Activated CD4-positive, alpha-beta T cell treated with anti-CD3 and anti-CD28 coated beads, Interleukin-2, Interleukin-4, amounts not matched to agents 100 ng/mL and 50 ng/mL, durations not matched to agents 16 hours and 8 hours (primary cell): ENCODE measurements at regions not wholly inside any gene's neighbourhood (a gene's known extent, or its start where the extent isn't known, plus 50 kb on each side); places are given as distances from the start of the nearest gene placed in this dataset.

Experiments
- DNase-seq: peaks from one replicate; pipeline ENCODE4 v3.0.0-alpha.2; 2020; ENCODE audit warnings: low spot score

DNA sequence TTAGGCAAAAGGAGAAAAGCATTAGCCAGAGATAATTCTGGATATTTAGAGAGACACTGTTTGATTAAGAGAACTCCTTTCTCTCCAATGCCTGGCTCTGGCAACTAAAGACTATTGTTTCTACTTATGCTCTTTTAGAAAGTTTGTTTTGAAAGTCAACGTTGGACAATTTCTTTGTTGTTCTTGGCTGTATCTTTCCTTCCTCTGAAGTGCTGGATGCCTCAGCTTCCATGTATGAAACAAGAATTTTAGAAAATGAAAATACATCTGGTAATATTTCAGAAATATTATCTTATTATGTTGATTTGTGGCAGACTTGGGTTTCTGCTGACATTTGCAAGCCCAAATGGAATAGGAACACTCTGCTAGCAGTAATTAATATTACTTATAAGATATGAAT, 382.6 kb downstream of the SNAPC1 start:
- no peak for DNase-seq

DNA sequence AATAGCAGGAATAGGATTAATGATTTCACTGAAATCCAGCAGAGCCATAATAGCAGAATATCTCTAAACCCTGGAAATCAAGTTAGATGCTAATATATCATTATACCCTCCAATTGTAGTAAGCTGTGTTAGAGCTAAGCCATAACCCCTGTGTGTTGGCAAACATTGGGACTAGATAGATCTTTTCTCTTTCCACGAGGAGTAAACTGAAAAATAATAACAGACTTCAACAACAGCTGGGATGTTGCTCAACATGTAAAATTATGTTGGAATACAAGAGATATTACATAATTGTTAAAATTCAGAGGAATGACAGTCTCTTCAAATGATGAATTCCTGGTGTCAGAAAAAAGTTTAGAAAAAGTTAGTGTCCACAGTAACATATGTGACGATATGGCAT, 383.8 kb downstream of the SNAPC1 start:
- DNase-seq: no peak

DNA sequence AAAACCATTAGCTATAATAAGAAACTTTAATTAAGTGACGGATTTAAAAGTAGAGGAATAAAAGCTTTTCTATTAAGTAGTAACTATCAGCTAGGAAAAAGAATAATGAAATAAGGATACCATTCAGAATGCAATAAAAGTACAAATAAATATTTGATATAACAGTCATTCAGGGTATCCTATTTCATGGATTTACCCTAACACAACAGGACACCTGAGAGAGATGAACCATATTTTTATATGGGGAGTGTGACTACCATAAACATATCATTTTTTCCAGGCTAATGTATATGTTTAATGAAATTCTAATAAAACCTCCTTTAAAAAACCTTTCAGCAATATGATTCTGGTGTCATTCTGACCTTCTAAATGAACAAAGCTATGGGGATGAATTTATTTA, 393.8 kb downstream of the SNAPC1 start:
- no peak for DNase-seq

DNA sequence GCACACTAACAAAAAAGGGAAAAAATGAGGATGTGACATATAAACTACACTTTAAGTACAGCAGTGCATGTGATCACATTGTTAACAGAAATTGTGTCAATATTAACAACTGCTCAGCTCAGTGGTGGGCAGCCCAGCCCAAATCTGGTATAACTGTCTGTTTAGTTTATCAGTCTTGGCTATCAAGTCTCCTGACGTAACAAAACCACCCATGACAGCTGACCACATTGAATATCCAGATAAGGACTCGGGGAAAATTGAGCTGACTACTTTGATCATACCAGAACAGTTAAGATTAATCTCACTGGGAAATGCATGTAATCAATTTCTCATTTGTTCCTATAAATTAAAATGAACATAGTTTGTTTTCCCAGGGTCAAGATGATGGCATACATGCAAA, 396.6 kb downstream of the SNAPC1 start:
- DNase-seq: no peak

DNA sequence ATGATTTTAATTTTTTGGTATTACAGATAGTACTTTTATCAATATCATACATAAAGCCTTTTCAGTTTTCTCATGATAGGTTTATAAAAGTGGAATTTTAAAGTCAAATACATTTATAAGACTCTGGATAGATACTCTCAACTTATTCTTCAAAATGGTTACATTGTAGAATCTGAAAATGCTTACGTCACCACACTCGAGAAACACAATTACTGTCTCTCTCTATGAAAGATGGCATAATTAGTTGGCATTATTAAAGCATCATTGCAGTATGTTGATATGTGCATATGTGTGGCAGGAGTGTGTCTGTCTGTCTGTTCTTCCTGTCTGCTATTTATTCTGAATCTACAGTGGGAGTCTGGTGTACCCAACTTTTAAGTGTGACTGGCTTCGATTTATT, 397.1 kb downstream of the SNAPC1 start:
- DNase-seq: no peak

DNA sequence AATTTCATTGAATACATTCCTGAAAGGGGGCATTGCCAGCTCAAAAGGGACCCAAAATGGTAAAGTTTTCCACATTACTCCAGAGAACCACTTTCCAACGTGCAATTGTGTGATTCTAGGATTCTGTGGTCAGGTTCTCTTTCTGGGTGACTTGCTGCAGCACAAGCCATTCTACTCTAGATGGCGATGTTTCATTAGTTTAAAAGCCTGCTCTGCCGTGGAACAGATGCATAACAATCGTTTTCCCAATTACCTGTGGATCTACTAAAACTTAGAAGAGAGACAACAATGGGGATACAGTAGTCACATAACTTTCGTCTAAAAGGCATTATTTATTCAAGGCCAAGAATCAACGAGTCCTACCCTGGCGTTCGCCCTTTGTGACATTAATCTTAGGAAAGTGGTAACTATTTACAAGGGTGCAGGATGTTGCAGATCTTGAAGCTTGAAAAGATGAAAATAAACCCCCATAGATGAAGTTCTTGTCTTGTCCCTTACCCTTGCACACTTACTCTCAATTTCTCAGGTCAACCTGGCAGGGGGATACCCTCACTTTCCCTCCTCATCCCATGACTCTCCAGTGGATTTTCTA, 400.9 kb downstream of the SNAPC1 start:
- peak; percentile 22 for DNase-seq

DNA sequence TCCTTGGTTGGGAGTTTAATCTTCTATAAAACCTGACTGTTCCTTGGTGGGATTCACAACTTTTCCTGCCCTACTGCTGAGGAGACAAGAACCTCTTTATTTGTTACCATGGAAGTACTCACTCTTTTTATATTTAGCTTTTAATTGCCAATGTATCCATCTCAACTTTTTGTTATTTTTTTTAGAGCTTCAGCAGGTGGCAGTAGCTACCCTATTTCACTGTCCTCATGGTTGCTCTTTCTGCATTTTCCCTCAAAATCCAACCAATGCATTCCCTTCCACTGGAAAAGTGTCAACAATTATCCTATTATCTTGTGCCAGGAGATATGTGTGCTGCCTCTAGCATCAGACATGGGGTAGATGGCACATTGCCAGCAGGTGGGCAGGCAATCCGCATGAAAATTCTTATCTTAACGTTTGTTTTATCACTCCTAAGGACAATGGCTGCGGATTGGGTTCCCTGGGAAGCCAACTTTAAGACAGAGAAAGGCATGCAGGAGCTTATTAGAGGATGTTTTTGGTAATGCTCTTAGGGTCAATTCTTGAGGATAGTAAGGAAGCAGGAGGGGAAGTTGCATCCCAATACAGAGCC, 406.4 kb downstream of the SNAPC1 start:
- no peak for DNase-seq

DNA sequence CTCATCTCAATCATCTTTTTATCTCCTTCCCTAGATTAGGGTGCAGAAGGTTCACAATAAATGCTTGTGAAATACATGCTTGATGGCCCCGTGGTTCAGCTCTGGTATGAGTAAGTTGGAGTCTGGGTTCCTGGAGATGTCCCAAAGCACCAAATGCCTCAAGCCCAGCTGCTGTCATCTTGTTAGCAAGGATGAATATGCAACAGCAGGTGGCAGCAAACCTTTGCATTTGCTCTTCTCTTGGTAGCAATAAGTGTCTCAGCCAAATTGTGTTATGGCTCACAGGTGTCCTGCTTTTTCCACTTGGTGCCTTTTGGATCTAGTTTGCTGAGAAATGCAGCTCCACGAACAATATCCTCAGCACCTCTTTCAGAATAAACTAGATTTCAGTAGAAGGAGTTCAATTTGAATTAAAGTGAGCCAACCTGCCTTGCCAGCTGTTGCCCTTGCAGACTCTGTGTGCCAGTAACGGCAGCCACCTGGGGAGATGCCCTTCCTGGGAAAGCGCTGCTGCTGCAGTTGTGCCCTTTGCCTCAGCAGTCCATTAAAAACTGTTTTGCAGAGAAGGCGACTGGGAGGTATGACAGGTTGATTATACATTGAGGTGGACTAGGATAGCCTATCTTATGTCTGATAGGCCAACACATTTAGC, 417.3 kb downstream of the SNAPC1 start:
- peak; percentile 26 for DNase-seq

DNA sequence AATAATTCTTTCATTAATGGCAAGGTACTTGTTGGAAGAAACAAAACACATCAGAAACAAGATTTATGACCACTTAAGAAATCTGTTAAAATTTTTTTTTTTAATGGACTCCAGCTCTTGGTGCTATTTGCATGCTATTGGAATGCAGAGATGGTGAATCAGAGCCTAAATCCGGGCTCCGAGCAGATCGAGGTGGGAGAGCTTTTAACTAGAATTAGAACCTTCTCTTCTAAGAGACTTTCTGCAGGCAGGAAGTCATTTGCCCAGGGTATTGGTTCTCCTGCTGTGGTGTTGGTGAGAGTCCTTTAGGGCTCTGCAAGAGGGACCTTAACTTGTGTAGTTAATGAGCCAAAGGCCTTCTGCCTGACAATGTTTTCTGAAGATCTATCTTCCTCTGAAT, 419.4 kb downstream of the SNAPC1 start:
- DNase-seq: no peak

DNA sequence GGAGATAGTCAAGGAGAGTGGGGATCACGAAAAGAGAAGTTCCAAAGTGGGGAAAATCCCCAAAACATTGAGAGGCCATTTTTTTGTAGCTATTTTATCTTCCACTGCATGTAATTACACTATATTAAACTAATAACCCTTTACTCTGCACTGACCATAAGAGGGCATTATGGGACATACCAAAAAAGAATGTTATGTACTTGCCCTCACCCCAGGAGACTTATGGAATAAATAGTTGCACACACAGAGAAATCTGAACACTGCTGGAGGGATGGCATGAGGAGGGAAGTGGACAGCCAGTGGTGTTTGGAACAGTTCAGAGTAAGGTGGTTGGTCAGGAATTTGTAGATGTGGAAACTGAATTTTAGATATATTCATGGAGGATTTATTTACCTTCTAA, 422.9 kb downstream of the SNAPC1 start:
- DNase-seq: no peak

DNA sequence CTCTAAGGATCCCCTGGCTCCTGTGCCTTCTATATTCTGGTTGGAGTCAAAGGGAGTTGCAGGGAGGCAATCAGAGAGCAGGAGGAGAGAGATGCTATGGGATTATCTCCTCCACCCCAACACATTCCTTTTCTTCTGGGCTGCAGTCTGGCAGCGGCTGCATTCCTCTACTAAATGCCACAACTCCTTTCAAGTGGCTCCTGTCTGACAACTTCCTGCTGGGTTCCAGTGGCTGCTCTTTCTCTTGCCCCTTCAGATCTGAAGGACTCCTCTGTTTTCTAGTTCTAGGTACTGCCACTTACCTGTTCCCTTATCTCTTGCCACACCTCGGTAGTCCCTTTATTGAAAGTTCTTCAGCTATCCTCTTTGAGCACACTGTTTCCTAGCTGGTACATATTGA, 425.0 kb downstream of the SNAPC1 start:
- no peak for DNase-seq

DNA sequence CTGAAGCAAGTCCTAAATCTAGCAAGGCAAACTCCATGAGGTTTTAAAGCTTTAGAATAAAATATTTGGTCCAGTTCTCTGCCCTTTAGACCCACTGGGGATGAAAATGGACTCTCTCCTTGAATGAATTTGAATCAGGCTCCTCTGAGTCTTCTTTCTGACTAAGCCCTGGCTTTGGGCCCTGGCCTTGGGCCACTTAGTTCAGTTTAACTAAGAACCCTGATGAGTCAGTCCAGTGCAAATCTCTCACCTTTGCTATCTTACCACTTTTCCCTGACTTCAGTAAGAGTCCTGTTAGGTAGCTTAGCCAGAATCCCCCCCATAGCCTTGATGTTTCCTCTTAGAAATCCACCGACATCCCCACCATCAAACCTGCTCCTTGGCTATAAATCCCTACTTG, 427.5 kb downstream of the SNAPC1 start:
- no peak for DNase-seq

DNA sequence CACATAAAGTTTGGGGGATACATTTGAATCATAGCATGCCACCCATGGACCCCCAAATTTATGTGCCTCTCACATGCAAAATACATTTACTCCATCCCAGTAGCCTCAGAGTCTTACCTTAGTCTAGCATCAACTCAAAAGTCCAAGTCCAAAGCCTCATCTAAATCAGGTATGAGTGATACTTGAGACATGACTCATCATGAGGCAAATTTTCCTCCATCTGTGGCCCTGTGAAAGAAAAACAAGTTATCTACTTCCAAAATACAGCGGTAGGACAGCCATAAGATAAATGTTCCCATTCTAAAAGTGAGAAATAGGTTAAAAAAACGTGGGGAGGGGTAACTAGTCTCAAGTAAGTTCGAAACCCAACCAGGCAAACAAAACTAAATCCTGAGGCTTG, 444.2 kb downstream of the SNAPC1 start:
- no peak for DNase-seq

DNA sequence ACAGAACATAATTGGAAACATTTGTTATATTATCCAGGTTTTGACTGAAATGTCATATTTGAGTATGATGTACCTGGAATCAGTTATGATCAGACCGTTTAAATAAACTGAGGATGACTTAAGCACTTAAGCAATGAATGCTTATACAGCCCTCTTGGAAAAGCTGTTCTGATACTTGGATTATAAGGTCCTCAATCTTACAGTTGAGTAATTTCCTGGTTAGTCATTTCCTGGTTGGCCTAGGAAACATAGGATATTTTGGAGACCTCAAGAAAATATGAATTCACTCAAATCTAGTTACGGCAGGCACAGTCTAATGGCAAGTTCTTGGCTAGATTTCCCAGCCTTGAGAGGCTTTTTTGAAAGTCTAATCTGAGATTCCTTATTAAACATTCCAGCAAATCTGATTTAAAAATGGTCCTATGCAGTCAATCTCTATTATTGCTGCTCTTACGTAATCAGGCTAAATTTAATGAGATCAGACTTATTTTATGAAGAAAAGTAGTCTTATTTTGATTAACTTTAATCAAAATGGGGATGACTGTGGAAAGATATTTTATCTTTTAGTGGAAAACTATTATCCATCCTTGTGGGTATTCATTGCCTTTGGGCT, 447.2 kb downstream of the SNAPC1 start:
- no peak for DNase-seq

DNA sequence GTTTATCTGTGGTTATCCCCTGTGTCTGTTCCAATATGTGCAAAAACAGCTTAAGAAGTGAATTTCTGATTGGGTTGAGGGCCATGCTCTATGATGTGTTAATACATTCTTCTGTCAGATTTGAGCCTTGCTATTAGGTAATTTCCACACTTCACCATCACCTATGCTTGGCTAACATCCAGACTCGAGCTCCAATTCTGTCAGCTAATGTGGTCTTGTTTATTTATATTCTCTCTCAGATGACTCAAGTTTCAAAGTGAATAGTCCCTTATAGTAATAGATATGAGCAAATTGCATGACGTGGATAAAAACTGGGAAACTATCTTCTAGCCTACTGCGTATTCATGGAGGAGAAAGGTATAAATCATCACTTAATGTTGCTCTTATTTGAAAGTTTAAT, 451.3 kb downstream of the SNAPC1 start:
- DNase-seq: no peak

DNA sequence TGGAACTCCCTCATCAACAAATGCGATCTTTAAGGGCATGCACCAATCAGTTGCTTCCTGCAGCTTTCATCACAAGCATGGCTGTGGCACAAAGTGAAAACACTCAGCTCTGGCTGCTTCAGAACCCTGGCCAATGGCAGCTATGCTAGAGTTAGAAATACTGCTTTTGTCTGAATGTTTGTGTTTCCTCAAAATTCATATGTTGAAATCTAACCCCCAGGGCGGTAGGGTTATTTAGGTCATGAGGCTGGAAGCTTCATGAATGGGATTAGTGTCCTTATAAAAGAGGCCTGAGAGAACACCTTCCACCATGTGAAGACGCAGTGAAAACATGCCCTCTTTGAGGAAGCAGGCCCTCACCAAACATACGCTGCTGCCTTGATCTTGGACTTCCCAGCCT, 453.9 kb downstream of the SNAPC1 start:
- DNase-seq: no peak

DNA sequence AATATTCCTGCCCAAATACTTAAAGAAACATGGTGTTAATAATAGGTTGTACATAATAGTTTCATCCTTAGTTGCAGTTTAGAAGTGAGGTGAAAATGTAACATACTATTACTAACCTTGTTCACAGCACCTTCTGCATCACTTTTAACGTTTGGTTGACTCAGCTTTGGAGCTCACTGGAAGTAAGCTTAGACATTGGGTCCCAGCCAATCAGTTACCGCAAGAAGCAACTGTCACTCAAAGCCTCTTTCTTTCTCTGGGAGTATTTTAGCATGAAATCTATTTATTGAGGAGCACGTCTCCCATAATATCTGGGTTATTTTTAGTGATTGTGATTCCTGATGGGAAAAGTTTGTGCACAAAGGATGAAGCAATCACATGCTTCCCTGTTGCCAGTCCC, 472.6 kb downstream of the SNAPC1 start:
- DNase-seq: no peak

DNA sequence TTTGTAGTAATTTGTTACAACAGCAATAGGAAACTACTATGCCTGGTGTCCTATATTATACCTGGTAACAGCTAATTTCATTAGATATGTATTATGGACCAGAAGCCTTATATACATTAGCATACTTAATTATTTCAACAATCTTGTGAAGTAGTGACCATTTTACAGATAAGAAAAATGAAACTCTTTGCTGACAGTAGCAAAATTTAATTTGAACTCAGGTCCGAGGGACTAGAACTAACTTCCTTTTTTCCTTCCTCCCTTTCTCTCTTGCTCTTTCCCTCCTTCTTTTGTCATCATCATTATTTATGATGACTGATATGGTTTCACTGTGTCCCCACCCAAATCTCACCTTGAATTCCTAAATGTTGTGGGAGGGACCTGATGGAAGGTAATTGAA, 482.0 kb downstream of the SNAPC1 start:
- no peak for DNase-seq

DNA sequence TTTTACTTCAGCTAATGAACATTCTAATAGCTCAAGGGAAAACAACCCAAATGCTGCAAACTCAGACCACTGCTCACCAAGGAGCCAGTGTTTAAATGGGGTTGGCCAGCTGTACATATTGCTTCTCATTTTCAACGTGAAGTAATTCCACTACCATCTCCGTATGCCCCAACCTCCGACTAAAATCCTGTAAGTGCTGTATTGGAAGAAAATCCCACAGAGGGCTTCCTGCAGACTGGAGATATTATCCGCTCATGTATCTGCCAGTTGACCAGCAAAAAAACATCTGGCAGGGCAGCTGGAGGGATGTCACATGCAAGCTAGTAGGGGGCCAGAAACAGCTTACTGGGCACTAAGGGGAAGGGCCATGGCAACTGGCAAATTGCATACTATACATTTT, 485.0 kb downstream of the SNAPC1 start:
- DNase-seq: no peak

DNA sequence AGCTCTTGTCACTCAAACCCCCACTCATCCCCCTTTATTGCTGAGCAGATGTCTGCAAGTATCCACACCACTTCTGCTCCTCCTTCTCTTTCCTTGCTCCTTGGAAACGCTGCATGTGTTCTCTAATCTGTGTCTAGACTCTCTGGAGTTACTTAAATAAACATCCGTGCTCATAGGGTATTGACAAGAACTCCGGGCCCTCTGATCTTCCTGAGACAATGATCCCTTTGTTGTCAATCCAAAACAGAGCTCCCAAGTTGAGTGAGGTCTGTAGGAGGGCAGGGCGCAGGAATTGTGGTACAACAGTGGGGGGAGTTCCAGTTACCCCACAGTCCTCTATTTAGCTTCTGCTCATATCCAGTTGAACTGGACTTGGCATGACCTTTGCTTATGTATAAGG, 489.0 kb downstream of the SNAPC1 start:
- no peak for DNase-seq

DNA sequence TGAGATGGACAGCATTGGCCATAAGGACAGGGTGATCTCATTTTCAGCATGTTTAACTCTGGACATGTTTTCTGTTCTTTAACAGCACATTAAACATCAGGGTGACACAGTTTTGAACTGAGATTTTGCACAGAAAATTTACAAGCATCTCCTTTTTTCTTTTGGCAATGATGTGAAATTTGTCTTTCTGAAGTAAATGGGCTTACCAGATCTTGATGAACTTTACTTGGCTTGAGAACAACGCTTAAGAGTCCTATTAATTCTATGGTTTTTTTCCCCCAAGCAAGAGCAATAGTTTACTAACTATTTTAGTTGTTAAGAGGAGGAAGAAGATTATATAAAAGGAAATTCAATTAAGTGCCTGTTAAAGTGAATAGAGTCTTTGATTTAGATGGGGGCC, 491.0 kb downstream of the SNAPC1 start:
- no peak for DNase-seq

DNA sequence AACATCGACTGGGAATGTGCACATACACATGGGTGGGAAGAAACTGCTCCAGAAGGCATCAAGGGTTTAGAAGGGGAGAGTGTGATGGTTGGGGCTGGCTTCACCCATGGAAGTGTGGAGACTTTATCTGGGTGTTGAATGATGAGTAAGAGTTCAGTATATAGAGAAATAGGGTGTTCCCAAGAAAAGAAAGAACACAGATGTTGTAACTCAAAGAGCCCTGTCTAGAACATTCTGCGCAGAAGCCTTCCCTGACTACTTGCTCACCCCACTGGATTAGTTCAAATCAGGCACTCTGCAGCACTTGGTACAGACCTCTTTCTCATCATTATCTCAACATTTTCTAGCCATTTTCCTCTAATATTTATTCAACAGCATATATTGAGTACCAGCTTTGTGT, 491.7 kb downstream of the SNAPC1 start:
- no peak for DNase-seq

DNA sequence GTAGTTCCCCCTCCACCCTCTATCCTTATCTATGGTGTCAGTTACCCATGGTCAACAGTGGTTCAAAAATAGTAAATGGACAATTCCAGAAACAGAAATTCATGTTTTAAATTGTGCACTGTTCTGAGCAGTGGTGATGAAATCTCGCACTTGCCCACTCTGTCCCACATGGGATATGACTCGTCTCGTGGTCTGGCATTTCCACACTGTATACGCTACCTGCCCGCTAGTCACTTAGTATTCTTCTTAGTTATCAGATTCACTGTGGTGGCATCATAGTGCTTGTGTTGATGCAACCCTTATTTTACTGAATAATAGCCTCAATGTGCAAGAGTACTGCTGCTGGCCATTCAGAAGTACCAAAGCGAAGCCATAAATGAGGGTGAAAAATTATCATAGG, 507.0 kb downstream of the SNAPC1 start:
- DNase-seq: peak; percentile 11

DNA sequence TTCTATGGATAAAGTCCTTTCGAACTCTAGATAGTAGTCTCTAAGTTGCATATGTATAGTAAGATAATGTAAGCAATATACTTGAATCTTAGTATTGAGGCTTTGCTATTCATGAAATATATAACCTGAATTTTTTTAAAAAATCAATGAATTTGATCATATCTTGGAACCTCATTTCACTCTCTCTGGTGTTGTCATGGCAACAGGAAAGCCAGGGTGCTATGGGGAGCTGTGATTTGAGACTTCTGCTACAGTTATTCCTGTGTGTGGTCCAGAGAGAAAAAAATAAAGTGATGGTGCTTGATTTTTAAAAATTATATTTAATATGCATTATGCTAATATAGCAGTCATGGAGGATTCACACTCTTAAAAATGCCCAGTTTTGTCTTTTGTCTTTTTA, 508.0 kb downstream of the SNAPC1 start:
- DNase-seq: no peak
